GM12878 (cell line): ENCODE measurements at regions not wholly inside any gene's neighbourhood (a gene's known extent, or its start where the extent isn't known, plus 50 kb on each side); places are given as distances from the start of the nearest gene placed in this dataset.

Source experiments
- ATAC-seq: fragments of 200-7000 bp; cut with Tn5 transposase; 3 replicates; pipeline ENCODE4 v1.9.1; 2020; ENCODE audit warnings: mild to moderate bottlenecking, moderate library complexity
- BruUV-seq: library from RNA; stranded (reverse); fragments of 400-500 nt; replicated peaks from 2 replicates; lab custom pipeline; 2021; lab: Mats Ljungman, UMichigan
- CTCF ChIA-PET: fragments of 300-600 bp; sonication (Branson Sonifier 250); formaldehyde crosslinking; extraction: SDS; loops from one replicate; lab custom pipeline; 2021; ENCODE audit warnings: inconsistent platforms; lab: Yijun Ruan, JAX
- POLR2A ChIA-PET: fragments of 350-600 bp; formaldehyde crosslinking; extraction: SDS; loops from one replicate; lab custom pipeline; 2021; ENCODE audit warnings: inconsistent platforms; lab: Charles Lee
- RAD21 ChIA-PET: fragments of 300-600 bp; sonication (Branson Sonifier 250); formaldehyde crosslinking; loops from one replicate; lab custom pipeline; 2023; ENCODE audit warnings: antibody characterized with exemption; ENCODE audit not compliant: unreplicated experiment; lab: Charles Lee
- SMC1A ChIA-PET: fragments of 300-600 bp; sonication (Branson Sonifier 250); formaldehyde crosslinking; loops from one replicate; lab custom pipeline; 2023; ENCODE audit not compliant: unreplicated experiment, uncharacterized antibody; lab: Charles Lee
- DNase-seq: peaks from one replicate; pipeline ENCODE4 v3.0.0-alpha.2; 2011; ENCODE audit warnings: low read depth, low spot score
- FAIRE-seq: peaks from 3 replicates; lab custom pipeline; 2011; peaks lifted over from hg19 to GRCh38; lab: Jason Lieb, UNC
- H2AFZ ChIP-seq: 2 replicates; pipeline ENCODE4 v1.6.0; 2011; ENCODE audit warnings: low read depth, low read length, control low read depth; ENCODE audit not compliant: control insufficient read depth
- H3K27ac ChIP-seq: 2 replicates; pipeline ENCODE4 v1.5.1; 2011; ENCODE audit warnings: control low read depth; ENCODE audit not compliant: control insufficient read depth, insufficient read depth
- H3K27me3 ChIP-seq, 2 experiments: replicated peaks in 1 of 2; 2 replicates each; pipeline versions ENCODE4 v1.6.0 to v1.6.1; 2011; ENCODE audit warnings: low read length in 1 of 2; ENCODE audit not compliant: control insufficient read depth in 2 of 2, insufficient read depth in 2 of 2
- H3K36me3 ChIP-seq, 2 experiments: 2 replicates each; pipeline ENCODE4 v1.5.1; 2011; ENCODE audit warnings: low read length in 1 of 2; ENCODE audit not compliant: control insufficient read depth in 2 of 2, insufficient read depth in 2 of 2
- H3K4me1 ChIP-seq: 2 replicates; pipeline ENCODE4 v1.6.1; 2011; ENCODE audit warnings: mild to moderate bottlenecking, low read length, moderate library complexity, mixed read lengths; ENCODE audit not compliant: control insufficient read depth, insufficient read depth
- H3K4me2 ChIP-seq: 2 replicates; pipeline ENCODE4 v1.6.0; 2011; ENCODE audit warnings: control low read depth; ENCODE audit not compliant: control insufficient read depth, insufficient read depth
- H3K4me3 ChIP-seq: fragments of 200-600 bp; sonication (generic); 2 replicates; pipeline ENCODE4 v1.5.1; 2016
- H3K79me2 ChIP-seq: 2 replicates; pipeline ENCODE4 v1.6.0; 2011; ENCODE audit warnings: low read length; ENCODE audit not compliant: control insufficient read depth, insufficient read depth
- H3K9ac ChIP-seq: 2 replicates; pipeline ENCODE4 v1.8.0; 2011; ENCODE audit warnings: low read length, control low read depth, mixed read lengths; ENCODE audit not compliant: control insufficient read depth, insufficient read depth
- H3K9me3 ChIP-seq: replicated peaks from 3 replicates; pipeline ENCODE4 v1.5.1; 2011; ENCODE audit warnings: mild to moderate bottlenecking, low read length; ENCODE audit not compliant: control insufficient read depth, insufficient read depth
- H4K20me1 ChIP-seq: 2 replicates; pipeline ENCODE4 v1.6.0; 2011; ENCODE audit not compliant: control insufficient read depth, insufficient read depth
- CBFB ChIP-seq: IDR thresholded peaks from 2 replicates; pipeline ENCODE4 v1.6.1; 2016; ENCODE audit warnings: antibody characterized with exemption, low read depth
- GABPA ChIP-seq: IDR thresholded peaks from 2 replicates; pipeline ENCODE4 v1.6.1; 2014; ENCODE audit warnings: antibody characterized with exemption, low read depth, mild to moderate bottlenecking, inconsistent platforms
- MTA3 ChIP-seq: IDR thresholded peaks from 2 replicates; pipeline ENCODE4 v1.6.1; 2012; ENCODE audit warnings: low read length, inconsistent platforms, borderline replicate concordance
- NR2C2 ChIP-seq: IDR thresholded peaks from 2 replicates; pipeline ENCODE4 v1.6.1; 2011; ENCODE audit warnings: borderline replicate concordance, low read depth; ENCODE audit not compliant: control insufficient read depth, insufficient read length
- RAD51 ChIP-seq: fragments of 450-650 bp; IDR thresholded peaks from 2 replicates; pipeline ENCODE4 v1.6.1; 2016; ENCODE audit warnings: moderate library complexity, mild to moderate bottlenecking, inconsistent platforms
- SRF ChIP-seq, 2 experiments: IDR thresholded peaks; 2 replicates each; pipeline ENCODE4 v1.6.1; 2011; ENCODE audit warnings: low read depth in 2 of 2, low read length in 2 of 2, mild to moderate bottlenecking in 1 of 2, moderate library complexity in 1 of 2
- TAF1 ChIP-seq: IDR thresholded peaks from 2 replicates; pipeline ENCODE4 v1.6.1; 2011; ENCODE audit warnings: mild to moderate bottlenecking, low read depth, low read length, borderline replicate concordance
- TCF12 ChIP-seq: IDR thresholded peaks from 2 replicates; pipeline ENCODE4 v1.6.1; 2011; ENCODE audit warnings: low read depth, mild to moderate bottlenecking, low read length
- TCF7 ChIP-seq: IDR thresholded peaks from 2 replicates; pipeline ENCODE4 v1.6.1; 2014; ENCODE audit warnings: antibody characterized with exemption, borderline replicate concordance
- ZBED1 ChIP-seq: IDR thresholded peaks from 2 replicates; pipeline ENCODE4 v1.6.1; 2016; ENCODE audit warnings: borderline replicate concordance
- WGBS: methylation state at CpG from one replicate; pipeline ENCODE4 v1.1.6; 2016; ENCODE audit warnings: low lambda C conversion rate; ENCODE audit not compliant: insufficient replicate concordance, insufficient coverage; ENCODE audit errors: missing lambda C conversion rate; 5-methylcytosine and 5-hydroxymethylcytosine counted together
- in situ Hi-C: fragments of 300-500 bp; cut with MboI; formaldehyde crosslinking; loops from 9 replicates; pipeline ENCODE4 v1.14.3; 2018; ENCODE audit warnings: mixed read lengths
- intact Hi-C: fragments of 100-400 bp; cut with micrococcal nuclease; formaldehyde crosslinking; loops from one replicate; pipeline ENCODE4 v1.14.2; 2022; ENCODE audit not compliant: unreplicated experiment
- TF ChIP-seq, protein P1 (sequence below): fragments of 450-650 bp; IDR thresholded peaks from 2 replicates; pipeline ENCODE4 v1.6.1; 2017; ENCODE audit warnings: borderline replicate concordance
- TF ChIP-seq, protein P2 (sequence below): fragments of 450-650 bp; IDR thresholded peaks from 2 replicates; pipeline ENCODE4 v1.6.1; 2016; ENCODE audit warnings: mild to moderate bottlenecking, moderate library complexity, borderline replicate concordance
- TF ChIP-seq, protein P3 (sequence below): IDR thresholded peaks from 2 replicates; pipeline ENCODE4 v1.6.1; 2012; ENCODE audit warnings: low read depth, low read length, improper control_type of control experiment

DNA sequence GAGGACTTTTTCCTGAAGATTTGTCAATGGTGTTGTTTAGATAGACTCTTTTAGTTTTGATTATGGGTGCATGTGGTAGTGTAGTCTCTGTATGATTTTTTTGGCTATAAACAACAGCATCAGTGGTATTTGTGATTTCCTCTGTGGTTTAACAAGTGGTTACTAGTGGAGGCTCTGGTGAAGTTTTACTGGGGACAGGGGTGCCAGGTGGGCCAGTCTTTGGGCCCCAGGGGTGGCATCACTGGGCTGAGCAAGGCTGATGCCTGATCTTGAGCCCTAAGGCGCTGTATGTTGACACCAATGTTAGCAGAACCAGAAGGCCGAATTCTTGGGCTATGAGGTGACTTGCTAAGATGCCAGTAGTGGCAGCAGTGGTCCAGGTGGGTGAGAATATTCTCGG is 811.4 kb downstream of the DACH1 start:
- H3K27me3 ChIP-seq = no peaks in the 10 kb centered on the region
- WGBS = 49% methylated on average over 3 of the region's 3 CpGs
- no peak overlapping the region for H3K9ac ChIP-seq
- DNase-seq (no peak), ATAC-seq (peak; percentile 56)
- no TSS peak for BruUV-seq
- H3K27ac ChIP-seq = no peak overlapping the region
- H3K4me2 ChIP-seq = no peak overlapping the region
- H3K9me3 ChIP-seq = peaks cover 2% of the 10 kb centered on the region; the same call in 1 of the 3 replicates
- POLR2A ChIA-PET = no interaction called here
- peaks cover 10% of the 10 kb centered on the region for H3K4me1 ChIP-seq
- no peak for TF ChIP-seq SRF (IDR thresholded peaks at IDR 0.05; ENCODE audit: low read depth in 2 of 2, low read length in 2 of 2)
- no peak for TF ChIP-seq TCF12
- TF ChIP-seq, all 136 proteins: peak for 0
- RAD21 ChIA-PET = no interaction called here
- intact Hi-C loops = no loop called here
- SMC1A ChIA-PET = no interaction called here
- in situ Hi-C loops = no loop called here
- CTCF ChIA-PET = no interaction called here
- H2AFZ ChIP-seq = no peak overlapping the region
- H3K36me3 ChIP-seq = no peaks in the 10 kb centered on the region
- no peak for FAIRE-seq
- no peaks in the 10 kb centered on the region for H3K79me2 ChIP-seq
- H4K20me1 ChIP-seq = no peaks in the 10 kb centered on the region
- H3K4me3 ChIP-seq = no peak overlapping the region

DNA sequence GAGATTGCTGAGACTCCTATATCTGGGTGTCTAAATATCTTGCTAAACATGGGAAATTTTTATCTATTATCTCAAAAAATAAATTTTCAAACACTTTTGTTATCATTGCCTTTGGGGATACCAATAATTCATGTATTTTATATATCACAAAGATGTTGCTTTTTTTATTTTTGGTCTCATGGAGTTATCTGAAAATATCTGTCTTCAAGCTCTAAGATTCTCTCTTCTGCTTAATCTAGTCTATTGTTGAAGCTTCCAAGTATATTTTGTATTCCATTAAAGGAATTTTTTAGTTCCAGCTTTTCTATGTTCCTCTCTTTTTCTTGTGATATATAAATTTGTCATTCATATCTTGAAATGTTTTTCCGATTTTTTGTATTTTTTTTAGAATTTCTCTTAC is 812.0 kb downstream of the DACH1 start:
- FAIRE-seq = no peak
- no TSS peak for BruUV-seq
- TF ChIP-seq, protein P1, sequence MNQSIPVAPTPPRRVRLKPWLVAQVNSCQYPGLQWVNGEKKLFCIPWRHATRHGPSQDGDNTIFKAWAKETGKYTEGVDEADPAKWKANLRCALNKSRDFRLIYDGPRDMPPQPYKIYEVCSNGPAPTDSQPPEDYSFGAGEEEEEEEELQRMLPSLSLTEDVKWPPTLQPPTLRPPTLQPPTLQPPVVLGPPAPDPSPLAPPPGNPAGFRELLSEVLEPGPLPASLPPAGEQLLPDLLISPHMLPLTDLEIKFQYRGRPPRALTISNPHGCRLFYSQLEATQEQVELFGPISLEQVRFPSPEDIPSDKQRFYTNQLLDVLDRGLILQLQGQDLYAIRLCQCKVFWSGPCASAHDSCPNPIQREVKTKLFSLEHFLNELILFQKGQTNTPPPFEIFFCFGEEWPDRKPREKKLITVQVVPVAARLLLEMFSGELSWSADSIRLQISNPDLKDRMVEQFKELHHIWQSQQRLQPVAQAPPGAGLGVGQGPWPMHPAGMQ = no peak
- no peak for TF ChIP-seq TCF7
- TF ChIP-seq RAD51 = no peak
- TF ChIP-seq GABPA = no peak
- no peak for TF ChIP-seq MTA3
- no peak for TF ChIP-seq CBFB
- TF ChIP-seq, protein P2, sequence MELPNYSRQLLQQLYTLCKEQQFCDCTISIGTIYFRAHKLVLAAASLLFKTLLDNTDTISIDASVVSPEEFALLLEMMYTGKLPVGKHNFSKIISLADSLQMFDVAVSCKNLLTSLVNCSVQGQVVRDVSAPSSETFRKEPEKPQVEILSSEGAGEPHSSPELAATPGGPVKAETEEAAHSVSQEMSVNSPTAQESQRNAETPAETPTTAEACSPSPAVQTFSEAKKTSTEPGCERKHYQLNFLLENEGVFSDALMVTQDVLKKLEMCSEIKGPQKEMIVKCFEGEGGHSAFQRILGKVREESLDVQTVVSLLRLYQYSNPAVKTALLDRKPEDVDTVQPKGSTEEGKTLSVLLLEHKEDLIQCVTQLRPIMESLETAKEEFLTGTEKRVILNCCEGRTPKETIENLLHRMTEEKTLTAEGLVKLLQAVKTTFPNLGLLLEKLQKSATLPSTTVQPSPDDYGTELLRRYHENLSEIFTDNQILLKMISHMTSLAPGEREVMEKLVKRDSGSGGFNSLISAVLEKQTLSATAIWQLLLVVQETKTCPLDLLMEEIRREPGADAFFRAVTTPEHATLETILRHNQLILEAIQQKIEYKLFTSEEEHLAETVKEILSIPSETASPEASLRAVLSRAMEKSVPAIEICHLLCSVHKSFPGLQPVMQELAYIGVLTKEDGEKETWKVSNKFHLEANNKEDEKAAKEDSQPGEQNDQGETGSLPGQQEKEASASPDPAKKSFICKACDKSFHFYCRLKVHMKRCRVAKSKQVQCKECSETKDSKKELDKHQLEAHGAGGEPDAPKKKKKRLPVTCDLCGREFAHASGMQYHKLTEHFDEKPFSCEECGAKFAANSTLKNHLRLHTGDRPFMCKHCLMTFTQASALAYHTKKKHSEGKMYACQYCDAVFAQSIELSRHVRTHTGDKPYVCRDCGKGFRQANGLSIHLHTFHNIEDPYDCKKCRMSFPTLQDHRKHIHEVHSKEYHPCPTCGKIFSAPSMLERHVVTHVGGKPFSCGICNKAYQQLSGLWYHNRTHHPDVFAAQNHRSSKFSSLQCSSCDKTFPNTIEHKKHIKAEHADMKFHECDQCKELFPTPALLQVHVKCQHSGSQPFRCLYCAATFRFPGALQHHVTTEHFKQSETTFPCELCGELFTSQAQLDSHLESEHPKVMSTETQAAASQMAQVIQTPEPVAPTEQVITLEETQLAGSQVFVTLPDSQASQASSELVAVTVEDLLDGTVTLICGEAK = no peak
- no peak for TF ChIP-seq TAF1
- TF ChIP-seq, protein P3, sequence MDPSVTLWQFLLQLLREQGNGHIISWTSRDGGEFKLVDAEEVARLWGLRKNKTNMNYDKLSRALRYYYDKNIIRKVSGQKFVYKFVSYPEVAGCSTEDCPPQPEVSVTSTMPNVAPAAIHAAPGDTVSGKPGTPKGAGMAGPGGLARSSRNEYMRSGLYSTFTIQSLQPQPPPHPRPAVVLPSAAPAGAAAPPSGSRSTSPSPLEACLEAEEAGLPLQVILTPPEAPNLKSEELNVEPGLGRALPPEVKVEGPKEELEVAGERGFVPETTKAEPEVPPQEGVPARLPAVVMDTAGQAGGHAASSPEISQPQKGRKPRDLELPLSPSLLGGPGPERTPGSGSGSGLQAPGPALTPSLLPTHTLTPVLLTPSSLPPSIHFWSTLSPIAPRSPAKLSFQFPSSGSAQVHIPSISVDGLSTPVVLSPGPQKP = no peak
- TF ChIP-seq NR2C2 = no peak
- TF ChIP-seq ZBED1 = no peak

More for the DNA sequence above, 812.0 kb downstream of the DACH1 start:
- Histone ChIP-seq H2AFZ (no peak overlapping the region), H3K9me3 (peaks cover 2% of the 10 kb centered on the region; the same call in 1 of the 3 replicates), H3K36me3 (no peaks in the 10 kb centered on the region), H3K9ac (no peak overlapping the region), H3K4me3 (no peak overlapping the region), H4K20me1 (no peaks in the 10 kb centered on the region), H3K4me2 (no peak overlapping the region), H3K27ac (no peak overlapping the region), H3K79me2 (no peaks in the 10 kb centered on the region), H3K4me1 (peaks cover 10% of the 10 kb centered on the region), H3K27me3 (no peaks in the 10 kb centered on the region)
- ChIA-PET SMC1A (no interaction called here), RAD21 (no interaction called here), CTCF (no interaction called here), POLR2A (no interaction called here)
- in situ Hi-C loops = no loop called here
- no peak for DNase-seq
- intact Hi-C loops = no loop called here
- ATAC-seq = no peak
- WGBS = 0% methylated on average over 1 of the region's 1 CpG
